Head of caudate nucleus (tissue), 42 donors: ENCODE measurements at regions not wholly inside any gene's neighbourhood (a gene's known extent, or its start where the extent isn't known, plus 50 kb on each side); places are given as distances from the start of the nearest gene placed in this dataset.
A peak's percentile ranks its signal among the peaks of the same experiment; 100 is the strongest.

Experiments
- DNase-seq, 42 donors: peaks; one replicate each; pipeline versions ENCODE4 v3.0.0 to v3.0.0-alpha.2; 2020 to 2021; ENCODE audit warnings: mixed read lengths in 7 of 42
- intact Hi-C: fragments of 100-400 bp; cut with DNase I; formaldehyde crosslinking; loops from one replicate; pipeline ENCODE4 v1.15.0; 2022

DNA sequence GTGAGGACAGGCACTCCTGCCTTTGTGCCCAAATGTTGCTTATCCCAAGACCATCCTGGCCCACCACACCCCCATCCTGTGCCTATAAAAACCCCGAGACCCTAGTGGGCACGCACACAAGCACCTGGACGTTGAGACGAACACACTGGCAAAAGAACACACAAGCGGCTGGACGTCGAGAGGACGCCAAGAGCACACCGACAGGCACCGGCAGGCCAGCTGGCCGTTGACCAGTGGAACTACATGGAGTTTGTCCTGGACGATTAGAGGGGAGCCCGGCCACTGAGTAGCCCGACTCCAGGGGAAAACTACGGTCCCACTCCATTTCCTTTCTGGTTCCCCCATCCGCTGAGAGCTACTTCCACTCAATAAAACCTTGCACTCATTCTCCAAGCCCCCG, 301.7 kb downstream of the PCDH10 start:
- DNase-seq = no peak
- intact Hi-C loops = no loop called here

DNA sequence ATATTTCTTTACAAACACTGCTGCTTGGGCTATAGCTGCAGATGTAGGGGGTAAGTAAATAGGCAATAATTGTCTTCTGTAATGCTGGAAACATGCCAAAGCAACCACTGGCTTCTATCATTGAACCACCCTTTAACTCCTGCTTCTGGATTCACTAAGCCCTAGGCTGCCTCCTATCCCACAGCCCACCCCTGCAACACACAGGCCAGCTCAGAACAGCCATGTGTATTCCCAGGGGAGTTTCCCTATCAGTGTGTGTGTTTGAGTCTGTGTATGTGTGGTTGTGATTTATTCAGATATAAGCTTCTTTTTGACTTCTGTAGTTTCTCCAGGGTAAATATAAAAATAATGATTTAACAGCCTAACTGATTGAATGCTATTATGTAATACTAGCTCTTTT, 291.3 kb downstream of the PCDH10 start:
- no peak for DNase-seq
- intact Hi-C loops = no loop called here

DNA sequence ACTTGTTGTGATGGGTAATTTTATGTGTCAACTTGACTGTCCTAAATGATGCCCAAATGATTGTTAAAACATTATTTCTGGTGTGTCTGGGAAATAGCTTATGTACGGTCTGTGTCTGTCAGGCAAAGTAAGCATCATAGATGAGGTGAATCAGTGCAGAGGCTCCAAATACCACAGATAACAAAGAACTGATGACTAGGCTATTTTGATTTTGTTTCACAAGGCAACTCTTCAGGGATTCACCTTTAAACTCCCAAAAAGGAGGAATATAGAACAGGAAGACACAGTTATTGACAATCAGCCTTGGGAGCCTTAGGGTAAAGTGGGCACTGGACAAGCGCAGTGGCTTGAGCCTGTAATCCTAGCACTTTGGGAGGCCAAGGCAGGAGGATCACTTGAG, 290.7 kb downstream of the PCDH10 start:
- intact Hi-C loops = no loop called here
- no peak for DNase-seq

DNA sequence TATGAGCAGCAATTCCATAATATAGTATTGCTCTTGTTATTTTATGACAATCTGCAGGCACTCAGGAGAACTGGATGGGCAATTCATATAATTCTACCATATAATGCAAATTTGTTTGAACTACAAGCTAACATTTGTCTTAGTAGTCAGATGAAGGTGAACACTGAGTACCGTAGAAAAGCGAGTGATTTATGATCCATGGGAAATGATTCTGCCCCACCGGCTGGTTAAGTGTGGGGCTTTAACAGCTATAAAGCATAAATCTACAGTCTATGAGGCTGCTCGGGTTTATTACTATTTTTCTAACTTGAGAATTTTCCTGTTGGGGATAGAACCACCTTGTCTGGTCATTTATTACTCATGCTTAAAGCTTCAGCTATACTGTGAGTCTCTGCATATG, 275.5 kb downstream of the PCDH10 start:
- intact Hi-C loops = no loop called here
- no peak for DNase-seq

DNA sequence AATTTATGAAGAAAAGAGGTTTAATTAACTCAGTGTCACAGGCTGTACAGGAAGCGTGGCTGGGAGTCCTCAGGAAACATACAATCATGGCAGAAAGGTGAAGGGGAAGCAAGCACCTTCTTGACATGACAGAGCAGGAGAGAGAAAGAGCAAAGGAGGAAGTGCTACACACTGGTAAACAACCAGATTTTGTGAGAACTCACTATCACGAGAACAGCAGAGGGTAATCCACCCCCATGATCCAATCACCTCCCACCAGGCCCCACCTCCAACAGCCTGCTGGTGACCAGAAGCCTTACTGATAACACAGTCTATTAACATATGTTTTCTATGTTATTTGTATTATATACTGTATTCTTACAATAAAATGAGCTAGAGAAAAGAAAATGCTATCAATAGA, 254.8 kb downstream of the PCDH10 start:
- intact Hi-C loops = no loop called here
- DNase-seq = no peak

- intact Hi-C loops = no loop called here
- no peak for DNase-seq
Observed at GRCh38 chr4:133402616-133403015, 253.5 kb downstream of the PCDH10 start.

DNA sequence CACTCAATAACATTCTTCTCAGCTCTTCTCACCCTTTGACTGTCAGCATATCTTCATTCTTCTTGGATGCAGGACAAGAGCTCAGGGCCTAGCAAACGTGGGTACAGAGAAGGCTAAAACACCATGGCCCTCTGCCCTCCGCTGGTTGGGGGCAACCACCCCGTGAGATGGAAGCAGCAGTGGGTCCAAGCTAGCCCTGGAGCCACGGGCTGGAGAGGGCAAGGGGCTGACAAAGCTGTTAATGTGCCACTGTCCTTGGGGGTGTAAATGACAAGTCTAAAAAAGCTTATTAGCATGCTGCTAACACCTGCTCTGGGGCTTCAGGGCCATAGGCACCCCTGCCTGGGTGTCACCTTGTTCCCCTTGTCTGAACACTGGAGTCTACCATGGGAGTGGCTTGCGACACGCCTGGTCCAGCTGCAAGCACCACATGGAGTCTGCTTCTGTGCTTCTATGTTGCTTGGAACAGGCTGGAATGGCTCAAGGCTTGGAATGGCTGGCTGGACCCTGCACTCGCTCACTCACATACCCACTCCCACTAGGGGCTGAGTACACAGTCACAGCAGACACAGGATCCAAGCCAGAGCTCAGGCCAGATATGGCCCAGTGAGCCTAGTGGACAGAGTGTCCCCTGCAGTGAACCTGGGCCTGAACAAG, 246.0 kb downstream of the PCDH10 start:
- intact Hi-C loops = no loop called here
- DNase-seq = no peak

GRCh38 chr4:133390198-133390855, 241.2 kb downstream of the PCDH10 start:
- no peak for DNase-seq

DNA sequence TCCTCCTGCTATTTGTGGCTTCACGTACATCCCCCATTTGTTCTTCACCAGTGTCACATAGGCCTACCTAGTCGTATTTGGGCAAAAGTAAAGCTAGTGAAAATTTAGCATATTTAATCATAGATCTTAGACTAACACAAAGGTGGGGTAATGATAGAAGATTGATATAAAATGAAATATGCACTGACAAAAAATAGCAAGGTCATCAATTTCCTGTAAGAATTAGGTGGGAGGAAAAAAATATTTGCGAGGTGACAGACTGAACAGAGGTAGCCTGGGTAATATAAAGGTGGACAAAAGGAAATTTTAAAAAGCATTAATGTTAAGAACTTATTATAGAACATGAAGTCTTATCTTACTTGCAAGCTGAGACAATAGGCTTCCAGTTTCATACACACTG, 239.9 kb downstream of the PCDH10 start:
- no peak for DNase-seq
- intact Hi-C loops = no loop called here

More at GRCh38 chr4:133390198-133390855, 241.2 kb downstream of the PCDH10 start:
- intact Hi-C loops = no loop called here

DNA sequence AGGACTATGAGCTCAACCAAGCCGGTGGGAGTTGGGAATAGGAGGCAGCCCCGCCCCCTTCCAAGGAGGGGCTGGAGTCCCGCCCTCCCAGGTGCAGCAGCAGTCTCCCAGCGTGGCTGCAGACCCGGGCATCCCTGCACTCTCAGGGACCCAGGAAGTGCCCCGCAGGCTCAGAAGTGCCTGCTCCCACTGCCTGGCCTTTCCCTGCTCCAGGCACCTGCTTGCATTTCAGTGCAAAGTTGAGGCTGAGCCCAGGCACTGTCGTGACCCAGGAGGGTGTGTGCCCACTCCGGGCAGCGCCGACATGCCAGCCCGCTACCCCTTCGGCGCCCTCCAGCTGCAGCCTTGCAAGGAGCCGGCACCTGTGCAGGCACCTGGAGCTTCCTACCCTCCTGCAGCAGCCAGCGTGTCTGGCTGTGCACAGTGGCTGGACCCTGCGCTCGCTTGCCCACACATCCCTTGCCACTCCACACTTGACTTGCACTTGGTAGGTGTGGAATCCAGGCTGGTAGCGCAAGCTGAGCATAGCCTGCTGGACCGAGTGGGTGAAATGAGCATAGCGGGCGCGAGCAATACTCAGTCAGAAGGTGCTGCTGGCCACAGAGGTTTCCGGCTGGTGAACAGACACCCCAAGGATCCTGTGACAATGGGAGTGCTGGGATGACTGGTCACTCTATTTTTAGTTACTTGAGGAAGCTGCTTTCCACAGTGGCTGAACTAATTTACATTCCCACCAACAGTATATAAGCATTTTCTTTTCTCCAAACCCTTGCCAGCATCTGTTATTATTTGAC, 236.3 kb downstream of the PCDH10 start:
- intact Hi-C loops = no loop called here

DNA sequence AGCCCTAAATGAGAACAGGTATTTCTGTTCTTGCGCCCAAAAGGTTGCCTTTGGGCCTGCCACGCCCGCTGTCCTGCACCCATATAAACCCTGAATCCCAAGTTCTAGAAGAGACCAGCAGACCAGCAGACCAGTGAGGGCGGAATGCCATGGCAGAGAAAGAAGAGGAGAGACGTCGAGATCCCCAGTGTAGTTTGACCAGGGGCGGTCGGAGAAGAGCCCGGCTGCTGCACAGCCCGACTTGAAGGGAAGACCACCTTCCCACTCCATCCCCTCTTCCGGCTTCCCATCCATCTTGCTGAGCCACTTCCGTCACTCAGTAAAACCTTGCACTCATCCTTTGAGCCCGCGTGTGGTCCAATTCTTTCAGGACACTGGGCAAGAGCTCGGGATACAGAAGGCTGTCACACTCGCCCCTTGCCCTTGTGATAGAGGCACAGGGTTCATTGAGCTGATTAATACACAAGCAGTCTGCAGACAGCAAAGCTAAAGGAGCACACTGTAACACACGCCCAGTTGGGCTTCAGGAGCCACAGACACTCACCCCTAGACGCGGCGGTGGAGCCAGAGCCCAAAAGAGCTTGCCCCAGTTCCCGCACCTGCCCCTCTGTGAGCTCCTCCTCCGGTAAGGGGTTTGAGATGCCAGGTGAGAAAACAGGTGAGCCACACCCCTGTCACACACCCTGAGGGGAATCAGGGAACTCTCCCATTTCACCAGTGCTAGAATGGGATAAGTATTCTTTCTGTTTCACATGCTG, 230.8 kb downstream of the PCDH10 start:
- intact Hi-C loops = no loop called here

More for the DNA sequence above, 236.3 kb downstream of the PCDH10 start:
- DNase-seq = no peak

DNA sequence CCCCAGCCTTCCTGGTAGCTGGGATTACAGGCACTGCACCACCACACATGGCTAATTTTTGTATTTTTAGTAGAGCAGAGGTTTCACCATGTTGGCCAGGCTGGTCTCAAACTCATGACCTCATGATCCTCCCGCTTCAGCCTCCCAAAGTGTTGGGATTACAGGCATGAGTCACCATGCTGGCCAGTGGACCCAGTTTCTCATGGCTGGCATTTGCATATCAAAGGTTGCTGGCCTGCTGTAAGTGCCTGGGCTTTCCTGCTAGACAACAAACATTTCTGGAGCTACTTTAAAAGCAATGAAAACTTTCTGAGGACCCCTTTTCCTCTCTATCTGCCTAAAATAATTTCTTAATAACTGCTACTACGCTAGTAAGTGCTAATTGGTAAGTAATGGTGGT, 228.2 kb downstream of the PCDH10 start:
- no peak for DNase-seq
- intact Hi-C loops = no loop called here

More for the DNA sequence above, 230.8 kb downstream of the PCDH10 start:
- DNase-seq = no peak

DNA sequence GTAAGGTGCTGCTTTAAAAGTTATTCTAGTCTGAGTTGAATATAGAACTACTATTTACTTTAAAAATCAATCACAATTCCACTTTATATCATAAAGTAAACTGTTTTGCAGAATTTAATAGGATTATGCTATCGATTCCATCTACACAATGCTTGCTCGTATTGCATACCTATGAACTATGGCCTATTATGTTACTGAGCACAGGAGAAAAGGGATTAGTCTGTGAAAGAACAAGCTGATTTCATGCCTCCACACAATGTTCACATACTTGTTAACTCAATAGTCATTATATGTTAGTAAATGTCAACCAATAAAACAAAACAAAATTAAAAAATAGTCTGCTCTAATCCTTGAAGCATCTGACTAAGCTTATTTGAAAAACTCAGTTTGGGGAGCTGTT, 223.6 kb downstream of the PCDH10 start:
- DNase-seq = no peak
- intact Hi-C loops = no loop called here

DNA sequence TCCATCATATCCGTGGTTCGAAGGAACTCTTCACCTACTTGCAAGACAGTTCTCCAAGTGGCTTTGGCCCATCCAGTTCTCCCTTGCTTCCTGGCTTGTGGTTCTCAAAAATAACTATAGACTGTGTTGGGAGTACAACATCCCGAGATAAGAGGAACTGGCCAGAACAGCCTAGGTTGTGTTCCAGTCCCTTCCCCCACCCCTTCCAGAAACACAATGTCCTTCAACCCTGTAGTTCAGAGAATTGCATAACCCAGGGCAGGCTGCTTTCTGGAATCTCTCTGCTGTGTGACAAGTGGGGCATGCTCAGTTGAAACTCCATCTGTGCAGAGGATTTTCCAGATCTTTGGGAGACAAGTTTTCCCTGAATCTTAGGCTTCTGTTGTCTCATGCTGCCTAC, 206.5 kb downstream of the PCDH10 start:
- DNase-seq = no peak
- intact Hi-C loops = no loop called here

GRCh38 chr4:133347409-133347808, 198.3 kb downstream of the PCDH10 start:
- intact Hi-C loops = no loop called here
- no peak for DNase-seq

DNA sequence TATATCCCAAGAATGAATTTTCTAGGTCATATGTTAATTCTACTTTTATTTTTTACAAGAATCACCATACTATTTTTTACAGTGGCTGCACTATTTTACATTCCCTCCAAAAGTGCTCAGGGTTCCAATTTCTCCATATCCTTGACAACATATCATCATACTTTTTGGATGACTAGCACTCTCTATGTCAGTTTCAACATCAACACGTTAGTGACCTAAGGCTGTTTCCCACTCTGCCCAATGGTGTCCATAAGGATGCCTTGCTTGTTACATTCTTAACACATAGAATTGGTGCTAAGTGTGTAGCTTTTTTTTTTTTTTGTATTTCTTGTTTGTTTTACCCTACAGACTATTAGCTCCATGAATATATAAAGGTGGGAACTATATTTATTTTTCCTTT, 175.4 kb downstream of the PCDH10 start:
- intact Hi-C loops = no loop called here
- DNase-seq = no peak

DNA sequence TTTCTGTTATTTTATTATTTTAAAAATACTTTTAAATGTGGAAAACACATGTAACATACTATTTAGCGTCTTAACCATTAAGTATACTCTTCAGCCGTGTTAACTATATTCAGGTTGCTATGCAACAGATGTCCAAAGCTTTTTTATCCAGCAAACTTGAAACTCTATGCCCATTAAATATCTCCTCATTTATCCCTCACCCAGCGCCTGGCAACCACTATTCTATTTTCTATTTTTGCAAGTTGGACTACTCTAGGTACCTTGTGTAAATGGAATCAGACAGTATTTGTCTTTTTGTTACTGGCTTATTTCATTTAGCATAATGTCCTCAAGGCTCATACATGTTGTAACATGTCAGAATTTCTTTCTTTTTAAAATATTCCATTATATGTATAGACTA, 174.6 kb downstream of the PCDH10 start:
- no peak for DNase-seq
- intact Hi-C loops = no loop called here

- DNase-seq = peak in 20 of 42 donors; percentile 6 to 65 (median 37)
- intact Hi-C loops = no loop called here
Observed at GRCh38 chr4:133320576-133321170, 171.6 kb downstream of the PCDH10 start.

DNA sequence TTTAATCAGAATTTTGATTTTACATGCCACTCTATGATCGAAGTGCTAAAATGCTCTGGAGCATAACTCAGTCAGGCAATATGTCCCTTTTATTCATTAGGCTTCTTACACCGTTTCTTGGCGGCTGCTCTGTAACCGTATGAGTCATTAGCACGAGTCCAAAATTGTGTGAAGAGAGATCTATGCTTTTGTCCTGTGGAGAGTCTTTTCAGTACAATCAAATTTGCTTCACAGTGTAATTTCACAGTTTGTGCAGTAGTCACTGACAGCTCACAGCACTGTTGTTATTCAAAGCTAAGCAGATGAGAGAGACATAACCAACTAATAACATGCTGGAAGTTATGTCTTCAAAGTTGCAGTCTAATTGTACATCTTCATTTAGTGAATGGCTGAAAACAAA, 167.8 kb downstream of the PCDH10 start:
- intact Hi-C loops = no loop called here
- DNase-seq = peak in 1 of 42 donors; percentile 3
